ENCODE measurements at regions not wholly inside any gene's neighbourhood (a gene's known extent, or its start where the extent isn't known, plus 50 kb on each side); places are given as distances from the start of the nearest gene placed in this dataset.

- no peaks in the 10 kb centered on the region for H3K36me3 ChIP-seq (ENCODE audit: control insufficient read depth, insufficient read depth, low read length)
These were observed 61.6 kb upstream of the GYPA start for GRCh38 chr4:144202081-144202480.

GRCh38 chr4:144203155-144203554 is 62.6 kb upstream of the GYPA start:
- DNase-seq (ENCODE audit: extremely low read depth, insufficient read length), result no peak
- H3K27me3 ChIP-seq (replicated peaks; ENCODE audit: control insufficient read depth, insufficient read depth, low read length), result no peaks in the 10 kb centered on the region
- H3K36me3 ChIP-seq (ENCODE audit: control insufficient read depth, insufficient read depth, low read length), result no peaks in the 10 kb centered on the region
- no peak for TF ChIP-seq CTCF (IDR thresholded peaks at IDR 0.05; ENCODE audit: insufficient read depth, low read length, poor library complexity, severe bottlenecking)
- H3K4me3 ChIP-seq (replicated peaks; ENCODE audit: low read depth, low read length), result no peak overlapping the region

More at GRCh38 chr4:144202081-144202480, 61.6 kb upstream of the GYPA start:
- no peak for TF ChIP-seq CTCF (IDR thresholded peaks at IDR 0.05; ENCODE audit: insufficient read depth, low read length, poor library complexity, severe bottlenecking)
- H3K4me3 ChIP-seq (replicated peaks; ENCODE audit: low read depth, low read length), result no peak overlapping the region
- no peaks in the 10 kb centered on the region for H3K27me3 ChIP-seq (replicated peaks; ENCODE audit: control insufficient read depth, insufficient read depth, low read length)
- DNase-seq (ENCODE audit: extremely low read depth, insufficient read length), result no peak

DNA sequence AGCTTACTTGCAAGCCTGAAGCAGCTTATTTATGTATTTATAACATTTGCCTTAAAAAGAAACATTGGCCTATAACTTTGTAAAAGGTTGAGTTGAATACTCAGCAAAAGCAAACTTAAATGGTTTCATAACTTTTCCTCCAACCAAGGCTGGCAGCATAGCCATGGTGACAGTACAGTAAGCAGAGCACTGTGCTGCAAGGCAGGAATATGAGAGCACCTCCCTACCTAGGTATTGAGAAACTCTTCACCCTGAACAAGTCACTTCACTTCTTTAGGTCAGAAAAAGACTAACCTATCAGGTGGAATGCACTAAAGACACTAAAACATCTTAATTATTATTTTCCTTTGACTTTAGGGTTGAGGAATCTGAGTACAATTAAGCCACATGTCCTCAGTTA is 63.9 kb upstream of the GYPA start:
- no peak for DNase-seq (ENCODE audit: extremely low read depth, insufficient read length)
- Histone ChIP-seq H3K27me3 (replicated peaks; ENCODE audit: control insufficient read depth, insufficient read depth, low read length) (no peaks in the 10 kb centered on the region), H3K4me3 (replicated peaks; ENCODE audit: low read depth, low read length) (no peak overlapping the region), H3K36me3 (ENCODE audit: control insufficient read depth, insufficient read depth, low read length) (no peaks in the 10 kb centered on the region)
- no peak for TF ChIP-seq CTCF (IDR thresholded peaks at IDR 0.05; ENCODE audit: insufficient read depth, low read length, poor library complexity, severe bottlenecking)

GRCh38 chr4:144206711-144207110 is 66.2 kb upstream of the GYPA start:
- Histone ChIP-seq H3K36me3 (ENCODE audit: control insufficient read depth, insufficient read depth, low read length) (no peaks in the 10 kb centered on the region), H3K4me3 (replicated peaks; ENCODE audit: low read depth, low read length) (no peak overlapping the region), H3K27me3 (replicated peaks; ENCODE audit: control insufficient read depth, insufficient read depth, low read length) (no peaks in the 10 kb centered on the region)
- TF ChIP-seq CTCF (IDR thresholded peaks at IDR 0.05; ENCODE audit: insufficient read depth, low read length, poor library complexity, severe bottlenecking), result no peak
- DNase-seq (ENCODE audit: extremely low read depth, insufficient read length), result no peak

DNA sequence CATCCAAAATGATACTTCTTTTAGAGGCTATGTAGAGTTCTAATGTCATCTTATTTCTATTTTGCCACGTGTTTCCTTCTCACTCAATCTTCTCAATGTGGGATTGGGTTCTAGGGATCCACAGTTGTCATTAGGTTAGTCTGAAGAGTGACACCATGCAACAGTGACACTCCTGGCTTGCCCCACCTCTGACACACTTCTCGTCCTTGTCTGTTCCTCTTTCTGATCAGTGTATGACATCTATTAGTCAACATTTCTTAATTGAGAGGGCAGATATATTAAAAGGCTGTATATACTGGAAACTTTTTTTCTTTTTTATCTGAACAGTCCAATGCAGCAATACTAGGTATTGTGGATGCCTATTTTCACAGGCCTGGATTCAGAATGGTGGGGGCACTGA is 67.6 kb upstream of the GYPA start:
- Histone ChIP-seq H3K4me3 (replicated peaks; ENCODE audit: low read depth, low read length) (no peak overlapping the region), H3K27me3 (replicated peaks; ENCODE audit: control insufficient read depth, insufficient read depth, low read length) (no peaks in the 10 kb centered on the region), H3K36me3 (ENCODE audit: control insufficient read depth, insufficient read depth, low read length) (no peaks in the 10 kb centered on the region)
- no peak for DNase-seq (ENCODE audit: extremely low read depth, insufficient read length)
- TF ChIP-seq CTCF (IDR thresholded peaks at IDR 0.05; ENCODE audit: insufficient read depth, low read length, poor library complexity, severe bottlenecking), result no peak

GRCh38 chr4:144209491-144209890 is 69.0 kb upstream of the GYPA start:
- Histone ChIP-seq H3K27me3 (replicated peaks; ENCODE audit: control insufficient read depth, insufficient read depth, low read length) (no peaks in the 10 kb centered on the region), H3K4me3 (replicated peaks; ENCODE audit: low read depth, low read length) (no peak overlapping the region), H3K36me3 (ENCODE audit: control insufficient read depth, insufficient read depth, low read length) (no peaks in the 10 kb centered on the region)
- DNase-seq (ENCODE audit: extremely low read depth, insufficient read length), result no peak
- TF ChIP-seq CTCF (IDR thresholded peaks at IDR 0.05; ENCODE audit: insufficient read depth, low read length, poor library complexity, severe bottlenecking), result no peak

Data from GM06990 (cell line).